ENCODE measurements at regions not wholly inside any gene's neighbourhood (a gene's known extent, or its start where the extent isn't known, plus 50 kb on each side); places are given as distances from the start of the nearest gene placed in this dataset.
A peak's percentile ranks its signal among the peaks of the same experiment; 100 is the strongest.

DNA sequence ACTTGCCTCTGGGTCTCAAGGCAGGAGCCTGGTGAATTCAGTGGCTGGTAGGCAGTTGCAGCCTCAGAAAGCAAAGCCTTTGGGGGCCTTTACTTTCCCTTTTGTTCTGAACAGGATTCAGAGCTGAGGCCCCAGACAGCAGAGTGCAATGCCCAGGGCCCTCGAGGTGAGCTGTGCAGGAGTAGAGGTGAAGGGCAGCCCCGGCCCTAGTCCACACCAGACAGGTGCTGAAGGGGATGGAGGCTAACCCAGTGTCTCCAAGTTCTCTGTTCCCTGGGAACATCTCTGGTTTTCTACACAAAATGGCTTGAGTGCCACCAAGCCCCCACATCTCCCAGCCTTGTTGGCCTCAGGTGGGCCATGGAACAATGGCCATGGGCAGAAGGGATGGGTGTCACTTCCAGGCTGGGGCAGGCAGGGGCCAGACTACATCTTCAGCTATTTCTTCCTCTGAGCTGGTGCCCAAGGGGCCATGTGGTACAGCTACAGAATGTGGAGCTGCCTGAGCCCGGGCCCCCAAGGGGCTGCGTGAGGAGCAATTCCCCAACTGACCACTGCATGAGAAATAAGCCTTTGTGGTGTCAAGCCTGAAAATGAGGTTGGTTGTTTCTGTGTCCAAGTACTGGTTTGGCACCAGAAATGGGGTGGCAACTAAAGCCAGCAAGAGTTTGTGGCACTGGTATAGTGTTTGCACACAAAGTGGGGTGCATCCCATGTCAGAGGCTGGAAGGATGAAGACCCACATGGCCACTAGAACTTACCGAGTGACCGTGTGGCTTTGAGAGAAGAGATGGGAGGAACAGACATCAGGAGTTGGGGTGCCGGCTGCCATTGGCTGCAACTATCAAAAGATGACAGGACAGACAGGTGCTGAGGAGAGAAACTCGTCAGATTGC, 57.8 kb downstream of the BARX1 start:
- Mint-ChIP-seq H3K36me3 (ENCODE audit: low read depth) (no peaks in the 10 kb centered on the region), H3K4me3 (no peak overlapping the region), H3K4me1 (no peaks in the 10 kb centered on the region), H3K9me3 (peaks cover 13% of the 10 kb centered on the region), H3K27me3 (ENCODE audit: low read depth, poor library complexity) (peaks cover 19% of the 10 kb centered on the region), H3K27ac (no peak overlapping the region)
- TF ChIP-seq, protein P1, sequence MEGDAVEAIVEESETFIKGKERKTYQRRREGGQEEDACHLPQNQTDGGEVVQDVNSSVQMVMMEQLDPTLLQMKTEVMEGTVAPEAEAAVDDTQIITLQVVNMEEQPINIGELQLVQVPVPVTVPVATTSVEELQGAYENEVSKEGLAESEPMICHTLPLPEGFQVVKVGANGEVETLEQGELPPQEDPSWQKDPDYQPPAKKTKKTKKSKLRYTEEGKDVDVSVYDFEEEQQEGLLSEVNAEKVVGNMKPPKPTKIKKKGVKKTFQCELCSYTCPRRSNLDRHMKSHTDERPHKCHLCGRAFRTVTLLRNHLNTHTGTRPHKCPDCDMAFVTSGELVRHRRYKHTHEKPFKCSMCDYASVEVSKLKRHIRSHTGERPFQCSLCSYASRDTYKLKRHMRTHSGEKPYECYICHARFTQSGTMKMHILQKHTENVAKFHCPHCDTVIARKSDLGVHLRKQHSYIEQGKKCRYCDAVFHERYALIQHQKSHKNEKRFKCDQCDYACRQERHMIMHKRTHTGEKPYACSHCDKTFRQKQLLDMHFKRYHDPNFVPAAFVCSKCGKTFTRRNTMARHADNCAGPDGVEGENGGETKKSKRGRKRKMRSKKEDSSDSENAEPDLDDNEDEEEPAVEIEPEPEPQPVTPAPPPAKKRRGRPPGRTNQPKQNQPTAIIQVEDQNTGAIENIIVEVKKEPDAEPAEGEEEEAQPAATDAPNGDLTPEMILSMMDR (IDR thresholded peaks at IDR 0.05): no peak
- DNase-seq: no peak

DNA sequence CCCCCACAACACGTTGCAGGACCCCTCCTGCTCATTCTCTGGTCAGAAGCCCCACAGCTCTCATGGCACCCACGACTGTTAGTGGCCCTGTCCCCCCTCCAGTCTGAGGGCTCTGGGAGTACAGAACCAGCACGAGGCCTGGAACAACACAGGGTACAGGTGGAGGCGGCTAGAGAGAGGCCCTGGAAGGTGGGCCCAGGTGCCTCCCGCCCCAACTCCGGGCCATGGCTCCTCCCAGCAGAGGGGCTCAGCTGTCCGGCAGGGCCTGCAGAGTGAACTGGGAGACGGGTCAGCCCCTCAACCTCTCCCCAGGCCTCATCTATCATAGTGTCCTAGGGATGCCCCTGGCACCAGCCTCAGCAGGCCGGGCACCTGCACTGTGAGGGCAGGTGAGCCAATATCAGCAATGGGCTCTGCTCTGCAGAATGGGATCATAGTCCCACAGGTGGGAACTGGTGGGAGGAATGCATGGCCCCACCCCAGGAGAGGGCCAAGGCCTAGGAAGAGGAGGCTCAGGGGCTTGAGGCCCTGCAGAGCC, 58.6 kb downstream of the BARX1 start:
- DNase-seq: no peak
- H3K4me3 Mint-ChIP-seq: no peak overlapping the region
- H3K9me3 Mint-ChIP-seq: peaks cover 20% of the 10 kb centered on the region
- H3K36me3 Mint-ChIP-seq (ENCODE audit: low read depth): no peaks in the 10 kb centered on the region
- TF ChIP-seq, protein P1 (IDR thresholded peaks at IDR 0.05): no peak
- H3K27me3 Mint-ChIP-seq (ENCODE audit: low read depth, poor library complexity): peaks cover 19% of the 10 kb centered on the region
- no peaks in the 10 kb centered on the region for H3K4me1 Mint-ChIP-seq
- H3K27ac Mint-ChIP-seq: no peak overlapping the region

GRCh38 chr9:93896093-93896492, 59.1 kb downstream of the BARX1 start:
- Mint-ChIP-seq H3K27ac (no peak overlapping the region), H3K36me3 (ENCODE audit: low read depth) (no peaks in the 10 kb centered on the region), H3K4me3 (no peak overlapping the region), H3K4me1 (no peaks in the 10 kb centered on the region), H3K9me3 (peaks cover 24% of the 10 kb centered on the region), H3K27me3 (ENCODE audit: low read depth, poor library complexity) (peaks cover 22% of the 10 kb centered on the region)
- DNase-seq: no peak
- TF ChIP-seq, protein P1 (IDR thresholded peaks at IDR 0.05): no peak

- no peak for DNase-seq
- Mint-ChIP-seq H3K4me3 (no peak overlapping the region), H3K27ac (no peak overlapping the region), H3K36me3 (ENCODE audit: low read depth) (no peaks in the 10 kb centered on the region), H3K9me3 (peaks cover 30% of the 10 kb centered on the region), H3K4me1 (no peaks in the 10 kb centered on the region), H3K27me3 (ENCODE audit: low read depth, poor library complexity) (peaks cover 24% of the 10 kb centered on the region)
- TF ChIP-seq, protein P1 (IDR thresholded peaks at IDR 0.05): no peak
Observed at GRCh38 chr9:93895535-93895934, 59.6 kb downstream of the BARX1 start.

DNA sequence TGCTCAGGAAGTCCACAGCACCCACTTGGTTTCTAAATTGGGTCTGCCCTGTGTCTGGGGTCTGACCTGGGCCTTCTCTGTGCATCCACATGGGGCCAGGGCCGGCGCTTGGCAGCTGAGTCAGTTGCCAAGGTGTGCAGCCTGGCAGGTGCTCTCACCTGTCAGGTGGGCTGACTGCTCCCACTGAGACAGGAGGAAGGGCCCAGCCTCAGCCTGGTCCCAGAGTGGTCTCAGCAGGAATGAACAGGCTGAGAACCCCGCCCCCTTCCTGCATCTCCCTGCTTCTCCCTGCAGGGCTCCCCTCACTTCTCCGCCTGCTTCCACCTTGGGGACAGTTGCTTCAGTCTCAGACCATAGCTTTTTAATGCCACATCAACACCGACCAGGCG, 60.5 kb downstream of the BARX1 start:
- H3K4me1 Mint-ChIP-seq: no peaks in the 10 kb centered on the region
- no peak overlapping the region for H3K4me3 Mint-ChIP-seq
- H3K9me3 Mint-ChIP-seq: peaks cover 34% of the 10 kb centered on the region
- no peak for DNase-seq
- H3K36me3 Mint-ChIP-seq (ENCODE audit: low read depth): no peaks in the 10 kb centered on the region
- TF ChIP-seq, protein P1 (IDR thresholded peaks at IDR 0.05): no peak
- H3K27me3 Mint-ChIP-seq (ENCODE audit: low read depth, poor library complexity): peaks cover 25% of the 10 kb centered on the region
- H3K27ac Mint-ChIP-seq: peak overlapping the region; percentile 61
